Keratinocyte (primary cell): ENCODE measurements at regions not wholly inside any gene's neighbourhood (a gene's known extent, or its start where the extent isn't known, plus 50 kb on each side); places are given as distances from the start of the nearest gene placed in this dataset.

Experiments used
- EZH2 ChIP-seq: IDR thresholded peaks from one replicate; pipeline ENCODE4 v1.6.1; 2012; ENCODE audit warnings: inconsistent platforms, mild to moderate bottlenecking, low read length, moderate library complexity
- TF ChIP-seq, protein P1 (sequence below), 3 experiments: IDR thresholded peaks in 1 of 3; conservative IDR thresholded peaks in 1 of 3; optimal IDR thresholded peaks in 1 of 3; 2 replicates in 2 of 3; 3 replicates in 1 of 3; pipeline versions ENCODE3 to v1.5.1; 2011; ENCODE audit warnings: low read length in 3 of 3, mild to moderate bottlenecking in 3 of 3, moderate library complexity in 2 of 3, control low read depth in 1 of 3, inconsistent platforms in 1 of 3; ENCODE audit not compliant: insufficient read depth in 2 of 3; ENCODE audit errors: extremely low read depth in 1 of 3

DNA sequence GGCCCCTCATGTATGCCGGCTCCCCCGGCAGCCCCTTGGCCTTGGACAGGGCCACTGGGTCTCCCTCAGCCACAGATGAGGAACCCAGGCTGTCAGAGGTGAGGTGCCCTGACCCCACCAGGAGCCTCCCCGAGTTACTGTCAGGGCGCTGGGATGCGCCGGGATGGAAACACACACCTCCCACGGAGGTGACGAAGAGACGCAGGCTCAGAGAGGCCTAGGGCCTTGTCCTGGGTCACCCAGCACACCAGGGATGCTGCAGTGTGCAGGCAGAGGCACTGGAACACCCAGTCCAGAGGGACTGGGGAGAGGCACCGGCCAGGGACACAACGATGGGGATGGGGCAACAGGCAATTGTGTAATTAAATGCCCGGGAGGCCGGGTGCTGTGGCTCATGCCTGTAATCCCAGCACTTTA is 81.2 kb upstream of the PRR5 start:
- TF ChIP-seq, protein P1, sequence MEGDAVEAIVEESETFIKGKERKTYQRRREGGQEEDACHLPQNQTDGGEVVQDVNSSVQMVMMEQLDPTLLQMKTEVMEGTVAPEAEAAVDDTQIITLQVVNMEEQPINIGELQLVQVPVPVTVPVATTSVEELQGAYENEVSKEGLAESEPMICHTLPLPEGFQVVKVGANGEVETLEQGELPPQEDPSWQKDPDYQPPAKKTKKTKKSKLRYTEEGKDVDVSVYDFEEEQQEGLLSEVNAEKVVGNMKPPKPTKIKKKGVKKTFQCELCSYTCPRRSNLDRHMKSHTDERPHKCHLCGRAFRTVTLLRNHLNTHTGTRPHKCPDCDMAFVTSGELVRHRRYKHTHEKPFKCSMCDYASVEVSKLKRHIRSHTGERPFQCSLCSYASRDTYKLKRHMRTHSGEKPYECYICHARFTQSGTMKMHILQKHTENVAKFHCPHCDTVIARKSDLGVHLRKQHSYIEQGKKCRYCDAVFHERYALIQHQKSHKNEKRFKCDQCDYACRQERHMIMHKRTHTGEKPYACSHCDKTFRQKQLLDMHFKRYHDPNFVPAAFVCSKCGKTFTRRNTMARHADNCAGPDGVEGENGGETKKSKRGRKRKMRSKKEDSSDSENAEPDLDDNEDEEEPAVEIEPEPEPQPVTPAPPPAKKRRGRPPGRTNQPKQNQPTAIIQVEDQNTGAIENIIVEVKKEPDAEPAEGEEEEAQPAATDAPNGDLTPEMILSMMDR (optimal IDR thresholded peaks at IDR 0.05 in 1 of 3, IDR thresholded peaks at IDR 0.05 in 1 of 3, conservative IDR thresholded peaks at IDR 0.05 in 1 of 3; ENCODE audit: extremely low read depth in 1 of 3, insufficient read depth in 2 of 3, low read length in 3 of 3) = no peak
- no peak for TF ChIP-seq EZH2
